ENCODE measurements at regions not wholly inside any gene's neighbourhood (a gene's known extent, or its start where the extent isn't known, plus 50 kb on each side); places are given as distances from the start of the nearest gene placed in this dataset.

GRCh38 chr14:37932481-37932880, 275.2 kb upstream of the SSTR1 start:
- no peak for DNase-seq (ENCODE audit: low spot score)
- intact Hi-C loops (cut with DNase I): no loop called here

GRCh38 chr14:37936971-37937370, 270.7 kb upstream of the SSTR1 start:
- no peak for DNase-seq (ENCODE audit: low spot score)
- intact Hi-C loops (cut with DNase I): no loop called here

GRCh38 chr14:37939442-37940028, 268.2 kb upstream of the SSTR1 start:
- intact Hi-C loops (cut with DNase I): no loop called here
- DNase-seq (ENCODE audit: low spot score): no peak

GRCh38 chr14:37945959-37946358, 261.7 kb upstream of the SSTR1 start:
- DNase-seq (ENCODE audit: low spot score): no peak

GRCh38 chr14:37946819-37947218, 260.9 kb upstream of the SSTR1 start:
- intact Hi-C loops (cut with DNase I): no loop called here
- DNase-seq (ENCODE audit: low spot score): no peak

More at GRCh38 chr14:37945959-37946358, 261.7 kb upstream of the SSTR1 start:
- intact Hi-C loops (cut with DNase I): no loop called here

GRCh38 chr14:37948266-37948665, 259.4 kb upstream of the SSTR1 start:
- intact Hi-C loops (cut with DNase I): no loop called here
- no peak for DNase-seq (ENCODE audit: low spot score)

- DNase-seq (ENCODE audit: low spot score): no peak
- intact Hi-C loops (cut with DNase I): no loop called here
These were observed 239.0 kb upstream of the SSTR1 start for GRCh38 chr14:37968664-37969240.

- intact Hi-C loops (cut with DNase I): no loop called here
- DNase-seq (ENCODE audit: low spot score): no peak
These were observed 238.2 kb upstream of the SSTR1 start for GRCh38 chr14:37969511-37969979.

GRCh38 chr14:37970696-37971095, 237.0 kb upstream of the SSTR1 start:
- intact Hi-C loops (cut with DNase I): no loop called here
- no peak for DNase-seq (ENCODE audit: low spot score)

- no peak for DNase-seq (ENCODE audit: low spot score)
- intact Hi-C loops (cut with DNase I): no loop called here
These were observed 234.5 kb upstream of the SSTR1 start for GRCh38 chr14:37972941-37973887.

GRCh38 chr14:37974421-37974820, 233.3 kb upstream of the SSTR1 start:
- no peak for DNase-seq (ENCODE audit: low spot score)
- intact Hi-C loops (cut with DNase I): no loop called here

GRCh38 chr14:37977481-37977880, 230.2 kb upstream of the SSTR1 start:
- intact Hi-C loops (cut with DNase I): no loop called here
- DNase-seq (ENCODE audit: low spot score): no peak

GRCh38 chr14:37985826-37986470, 221.8 kb upstream of the SSTR1 start:
- no peak for DNase-seq (ENCODE audit: low spot score)
- intact Hi-C loops (cut with DNase I): no loop called here

- no peak for DNase-seq (ENCODE audit: low spot score)
- intact Hi-C loops (cut with DNase I): no loop called here
These were observed 219.2 kb upstream of the SSTR1 start for GRCh38 chr14:37988472-37988871.

GRCh38 chr14:37991027-37991426, 216.7 kb upstream of the SSTR1 start:
- intact Hi-C loops (cut with DNase I): no loop called here

GRCh38 chr14:37992499-37992898, 215.2 kb upstream of the SSTR1 start:
- no peak for DNase-seq (ENCODE audit: low spot score)
- intact Hi-C loops (cut with DNase I): no loop called here

More at GRCh38 chr14:37991027-37991426, 216.7 kb upstream of the SSTR1 start:
- DNase-seq (ENCODE audit: low spot score): no peak

- intact Hi-C loops (cut with DNase I): no loop called here
- DNase-seq (ENCODE audit: low spot score): no peak
These were observed 212.8 kb upstream of the SSTR1 start for GRCh38 chr14:37994846-37995372.

- no peak for DNase-seq (ENCODE audit: low spot score)
- intact Hi-C loops (cut with DNase I): no loop called here
These were observed 210.7 kb upstream of the SSTR1 start for GRCh38 chr14:37997017-37997416.

GRCh38 chr14:38000340-38000739, 207.4 kb upstream of the SSTR1 start:
- no peak for DNase-seq (ENCODE audit: low spot score)
- intact Hi-C loops (cut with DNase I): no loop called here

- DNase-seq (ENCODE audit: low spot score): no peak
- intact Hi-C loops (cut with DNase I): no loop called here
These were observed 206.2 kb upstream of the SSTR1 start for GRCh38 chr14:38001501-38001900.

Data from posterior vena cava (tissue), 2 donors.